Body of pancreas (tissue), 4 donors: ENCODE measurements at regions not wholly inside any gene's neighbourhood (a gene's known extent, or its start where the extent isn't known, plus 50 kb on each side); places are given as distances from the start of the nearest gene placed in this dataset.

Source experiments
- ATAC-seq: fragments of 150-250 bp; one replicate; pipeline ENCODE4 v1.9.1; 2016
- DNase-seq, 4 donors: peaks; one replicate each; pipeline ENCODE4 v3.0.0-alpha.2; 2019
- H3K27ac ChIP-seq, 4 donors: fragments of 200-600 bp; sonication (generic); 1 replicate in 3 of 4; 2 replicates in 1 of 4; pipeline versions ENCODE4 v1.5.1 to v1.6.1; 2016 to 2019; ENCODE audit warnings: mild to moderate bottlenecking in 1 of 4, mixed read lengths in 1 of 4, moderate library complexity in 1 of 4
- H3K27me3 ChIP-seq, 2 donors: fragments of 200-600 bp; sonication (generic); one replicate each; pipeline ENCODE4 v1.6.0; 2016; ENCODE audit warnings: mild to moderate bottlenecking in 1 of 2
- H3K36me3 ChIP-seq, 2 donors: fragments of 200-600 bp; sonication (generic); replicated peaks in 1 of 2; 2 replicates each; pipeline ENCODE4 v1.5.1; 2016; ENCODE audit warnings: low read depth in 2 of 2; ENCODE audit not compliant: insufficient read depth in 1 of 2
- H3K4me1 ChIP-seq: fragments of 200-600 bp; sonication (generic); one replicate; pipeline ENCODE4 v1.6.0; 2016
- H3K4me3 ChIP-seq, 2 donors: fragments of 200-600 bp; sonication (generic); 1 replicate in 1 of 2; 2 replicates in 1 of 2; pipeline ENCODE4 v1.5.1; 2016 to 2019
- H3K9me3 ChIP-seq, 3 donors: fragments of 200-600 bp; sonication (generic); 1 replicate in 2 of 3; 2 replicates in 1 of 3; pipeline ENCODE4 v1.5.1; 2016
- CTCF ChIP-seq, 7 experiments: fragments of 450-650 bp in 4 of 7; fragments of 200-600 bp in 3 of 7; sonication (generic) in 3 of 7; IDR thresholded peaks; one replicate each; pipeline ENCODE4 v1.5.1; 2016 to 2019; ENCODE audit warnings: antibody characterized with exemption in 7 of 7
- POLR2A ChIP-seq, 3 donors: fragments of 450-650 bp; IDR thresholded peaks; one replicate each; pipeline ENCODE4 v1.6.1; 2016; ENCODE audit warnings: antibody characterized with exemption in 3 of 3, mild to moderate bottlenecking in 2 of 3
- WGBS, 2 donors: methylation state at CpG; one replicate each; pipeline ENCODE4 v1.1.5; 2017; 5-methylcytosine and 5-hydroxymethylcytosine counted together
- intact Hi-C: fragments of 100-400 bp; cut with DNase I; formaldehyde crosslinking; loops from one replicate; pipeline ENCODE4 v1.15.1; 2023

DNA sequence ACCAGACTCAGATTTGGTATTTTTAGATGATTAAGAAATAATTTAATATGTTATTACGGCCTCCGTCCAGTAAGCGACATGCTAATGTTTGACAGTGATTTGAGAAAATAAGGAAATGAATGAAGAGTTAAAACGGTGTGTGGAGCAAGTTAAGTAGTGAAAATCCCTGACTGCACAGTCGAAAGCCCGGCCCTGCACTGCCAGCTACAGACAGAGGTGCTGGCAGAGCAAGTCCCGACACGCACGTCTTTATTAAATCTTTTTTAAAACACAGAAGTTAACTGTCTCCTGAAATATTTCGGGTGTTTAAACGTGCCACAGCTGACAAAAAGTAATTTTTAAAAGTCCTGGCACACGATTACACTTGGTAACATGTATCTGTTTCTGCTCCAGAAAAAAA lies 293.4 kb upstream of the RNF32 start:
- Histone ChIP-seq H3K9me3 (no peaks in the 10 kb centered on the region), H3K27me3 (no peaks in the 10 kb centered on the region), H3K36me3 (no peaks in the 10 kb centered on the region), H3K4me3 (no peak overlapping the region), H3K4me1 (no peaks in the 10 kb centered on the region), H3K27ac (no peak overlapping the region)
- DNase-seq (no peak), ATAC-seq (no peak)
- intact Hi-C loops: no loop called here
- 67 to 73% methylated on average over 12 of the region's 12 CpGs for WGBS, 2 donors
- TF ChIP-seq POLR2A (IDR thresholded peaks at IDR 0.05): no peak
- TF ChIP-seq CTCF (IDR thresholded peaks at IDR 0.05): no peak

GRCh38 chr7:156344595-156344994 lies 296.0 kb upstream of the RNF32 start:
- intact Hi-C loops: no loop called here
- H3K4me3 ChIP-seq: no peak overlapping the region
- DNase-seq (no peak), ATAC-seq (no peak)
- H3K36me3 ChIP-seq: no peaks in the 10 kb centered on the region
- no peak for TF ChIP-seq POLR2A (IDR thresholded peaks at IDR 0.05)
- no peak for TF ChIP-seq CTCF (IDR thresholded peaks at IDR 0.05)
- WGBS, 2 donors: 89 to 90% methylated on average over 3 of the region's 3 CpGs
- no peaks in the 10 kb centered on the region for H3K4me1 ChIP-seq
- H3K9me3 ChIP-seq: no peaks in the 10 kb centered on the region
- H3K27ac ChIP-seq: no peak overlapping the region
- H3K27me3 ChIP-seq: no peaks in the 10 kb centered on the region

DNA sequence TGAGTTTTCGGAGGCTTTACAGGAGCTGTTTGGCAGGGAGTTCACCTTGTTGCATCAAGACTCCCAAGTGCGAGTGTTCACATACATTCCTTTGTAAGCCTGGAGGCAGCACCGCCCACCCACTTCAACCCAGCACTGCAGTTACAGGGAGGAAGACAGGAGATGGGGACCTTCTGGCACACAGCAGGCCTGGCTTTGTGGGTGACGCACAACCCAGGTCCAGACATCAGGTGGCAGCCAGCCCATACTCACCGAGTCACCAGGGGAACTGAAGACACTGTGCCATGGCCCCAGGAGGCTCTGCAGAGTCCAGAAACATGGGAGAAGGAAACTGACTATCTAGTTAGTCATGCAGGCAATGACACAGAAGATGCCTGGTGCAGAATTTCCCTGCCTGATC lies 305.9 kb upstream of the RNF32 start:
- Histone ChIP-seq H3K4me3 (no peak overlapping the region), H3K36me3 (no peaks in the 10 kb centered on the region), H3K9me3 (no peaks in the 10 kb centered on the region), H3K27ac (no peak overlapping the region), H3K27me3 (no peaks in the 10 kb centered on the region), H3K4me1 (no peaks in the 10 kb centered on the region)
- TF ChIP-seq POLR2A (IDR thresholded peaks at IDR 0.05): no peak
- no peak for TF ChIP-seq CTCF (IDR thresholded peaks at IDR 0.05)
- intact Hi-C loops: no loop called here
- WGBS, 2 donors: 72 to 89% methylated on average over 3 to 5 of the region's 5 CpGs
- ATAC-seq (no peak), DNase-seq (no peak)

DNA sequence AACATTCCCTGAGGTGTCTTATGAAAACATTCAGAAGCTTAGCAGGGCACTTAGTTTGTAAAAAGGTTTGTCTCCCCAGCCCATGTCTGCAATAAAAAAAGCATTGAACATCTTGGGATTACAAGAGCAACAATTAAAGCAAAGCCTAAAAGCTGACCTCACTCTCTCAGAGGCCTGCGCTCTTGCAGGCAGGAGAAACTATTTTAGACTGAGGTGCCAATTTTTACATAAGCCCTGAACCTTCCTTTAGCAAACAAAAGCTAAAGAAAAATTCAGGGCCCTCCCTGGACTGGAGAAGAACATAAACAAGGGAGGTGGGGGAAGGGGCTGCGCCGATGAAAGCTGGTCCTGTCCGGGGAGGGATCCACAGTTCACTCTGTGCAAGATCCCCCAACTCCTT lies 312.7 kb upstream of the RNF32 start:
- TF ChIP-seq CTCF (IDR thresholded peaks at IDR 0.05) (no peak), POLR2A (IDR thresholded peaks at IDR 0.05) (no peak)
- WGBS, 2 donors: 48 to 51% methylated on average over 4 of the region's 4 CpGs
- intact Hi-C loops: no loop called here
- no peak for ATAC-seq
- Histone ChIP-seq H3K9me3 (no peaks in the 10 kb centered on the region), H3K27ac (no peak overlapping the region), H3K4me3 (no peak overlapping the region), H3K4me1 (no peaks in the 10 kb centered on the region), H3K36me3 (no peaks in the 10 kb centered on the region), H3K27me3 (no peaks in the 10 kb centered on the region)
- DNase-seq: no peak

DNA sequence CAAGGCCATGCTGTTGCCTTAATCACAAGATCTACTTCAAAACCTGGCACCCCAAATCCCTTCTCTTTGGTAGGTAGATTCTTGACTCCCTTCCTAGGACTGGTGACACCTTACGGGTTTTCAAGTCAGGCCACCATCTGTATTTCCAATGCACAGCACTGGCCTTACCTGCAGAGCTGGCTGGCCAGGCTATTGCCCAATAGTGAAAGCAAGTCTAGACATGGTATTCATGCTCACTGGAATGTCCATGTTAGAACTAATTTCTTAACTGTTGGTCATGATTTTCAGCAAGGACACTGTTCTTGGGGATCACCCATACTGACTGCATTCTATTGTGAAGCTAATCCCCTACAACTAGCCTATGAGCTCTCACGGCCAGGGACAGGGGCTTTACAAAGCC lies 313.1 kb upstream of the RNF32 start:
- no peak overlapping the region for H3K27ac ChIP-seq
- H3K9me3 ChIP-seq: no peaks in the 10 kb centered on the region
- ATAC-seq (no peak), DNase-seq (no peak)
- no peaks in the 10 kb centered on the region for H3K36me3 ChIP-seq
- TF ChIP-seq POLR2A (IDR thresholded peaks at IDR 0.05): no peak
- TF ChIP-seq CTCF (IDR thresholded peaks at IDR 0.05): no peak
- H3K4me1 ChIP-seq: no peaks in the 10 kb centered on the region
- no peaks in the 10 kb centered on the region for H3K27me3 ChIP-seq
- intact Hi-C loops: no loop called here
- WGBS, 2 donors: 75 to 86% methylated on average over 2 of the region's 2 CpGs
- H3K4me3 ChIP-seq: no peak overlapping the region
